Transverse colon (tissue), 4 donors: ENCODE measurements at regions not wholly inside any gene's neighbourhood (a gene's known extent, or its start where the extent isn't known, plus 50 kb on each side); places are given as distances from the start of the nearest gene placed in this dataset.

Source experiments
- DNase-seq: peaks from one replicate; pipeline ENCODE4 v3.0.0-alpha.2; 2019
- H3K27ac ChIP-seq, 4 donors: fragments of 200-600 bp; sonication (generic); 2 replicates each; pipeline ENCODE4 v1.5.1; 2016 to 2018; ENCODE audit warnings: inconsistent platforms in 4 of 4
- H3K27me3 ChIP-seq: fragments of 200-600 bp; sonication (generic); 2 replicates; pipeline ENCODE4 v1.5.1; 2017; ENCODE audit warnings: inconsistent platforms
- H3K36me3 ChIP-seq, 4 donors: fragments of 200-600 bp; sonication (generic); 2 replicates each; pipeline ENCODE4 v1.5.1; 2017 to 2019; ENCODE audit warnings: inconsistent platforms in 4 of 4
- H3K4me1 ChIP-seq, 4 donors: fragments of 200-600 bp; sonication (generic); 2 replicates each; pipeline ENCODE4 v1.5.1; 2017 to 2020; ENCODE audit warnings: inconsistent platforms in 4 of 4
- H3K4me3 ChIP-seq, 4 donors: fragments of 200-600 bp; sonication (generic); 1 replicate in 1 of 4; 2 replicates in 3 of 4; pipeline versions ENCODE4 v1.5.1 to v1.6.1; 2017 to 2019; ENCODE audit warnings: inconsistent platforms in 4 of 4
- H3K9me3 ChIP-seq, 2 donors: fragments of 200-600 bp; sonication (generic); 2 replicates each; pipeline ENCODE4 v1.5.1; 2017 to 2019; ENCODE audit warnings: inconsistent platforms in 2 of 2
- CTCF ChIP-seq, 5 experiments: fragments of 200-600 bp in 3 of 5; fragments of 450-650 bp in 2 of 5; sonication (generic) in 3 of 5; IDR thresholded peaks; 1 replicate in 2 of 5; 2 replicates in 3 of 5; pipeline ENCODE4 v1.5.1; 2016 to 2017; ENCODE audit warnings: antibody characterized with exemption in 5 of 5, inconsistent platforms in 3 of 5, mild to moderate bottlenecking in 2 of 5, moderate library complexity in 1 of 5
- EP300 ChIP-seq: sonication (generic); formaldehyde crosslinking; IDR thresholded peaks from one replicate; pipeline ENCODE4 v1.6.1; 2017; ENCODE audit warnings: antibody characterized with exemption, low read depth
- POLR2A ChIP-seq: fragments of 450-650 bp; IDR thresholded peaks from one replicate; pipeline ENCODE4 v1.6.1; 2016; ENCODE audit warnings: antibody characterized with exemption, mild to moderate bottlenecking, moderate library complexity
- POLR2AphosphoS5 ChIP-seq, 3 donors: sonication (generic); formaldehyde crosslinking; IDR thresholded peaks; one replicate each; pipeline ENCODE4 v1.6.1; 2016; ENCODE audit warnings: antibody characterized with exemption in 3 of 3
- WGBS, 2 donors: methylation state at CpG; one replicate each; pipeline ENCODE4 v1.1.5; 2018; ENCODE audit warnings: low coverage in 1 of 2; 5-methylcytosine and 5-hydroxymethylcytosine counted together
- in situ Hi-C, 4 donors: fragments of 200-750 bp; cut with MboI; loops; one replicate each; pipeline versions ENCODE4 v1.15.0 to v1.15.1; 2017; ENCODE audit warnings: low sequenced_read_pairs in 3 of 4, low pct_ligation_motif_present in 1 of 4, low pct_unique_long_range_greater_than_20kb in 1 of 4
- intact Hi-C: fragments of 100-400 bp; cut with DNase I; formaldehyde crosslinking; loops from one replicate; pipeline ENCODE4 v1.15.1; 2023; ENCODE audit warnings: low total_unique reads

- H3K4me1 ChIP-seq = peaks cover 14 to 38% (median 17%) of the 10 kb centered on the region in 4 donors
Measured at GRCh38 chr2:47226923-47227220, 50.6 kb upstream of the CALM2 start.

GRCh38 chr2:47226132-47226922 lies 50.0 kb upstream of the CALM2 start:
- no peaks in the 10 kb centered on the region for H3K9me3 ChIP-seq
- no peak for TF ChIP-seq POLR2AphosphoS5 (IDR thresholded peaks at IDR 0.05)
- H3K27ac ChIP-seq = peak overlapping the region; percentile 14 to 49 (median 44)
- intact Hi-C loops = no loop called here
- no peak for DNase-seq
- no peak overlapping the region for H3K4me3 ChIP-seq
- H3K4me1 ChIP-seq = peaks cover 14 to 38% (median 17%) of the 10 kb centered on the region in 4 donors
- WGBS, 2 donors = 40 to 65% methylated on average over 2 to 4 of the region's 4 CpGs
- no peaks in the 10 kb centered on the region for H3K27me3 ChIP-seq
- H3K36me3 ChIP-seq = no peaks in the 10 kb centered on the region
- in situ Hi-C loops = no loop called here

More at GRCh38 chr2:47226923-47227220, 50.6 kb upstream of the CALM2 start:
- DNase-seq = no peak
- H3K27ac ChIP-seq = no peak overlapping the region
- no peaks in the 10 kb centered on the region for H3K27me3 ChIP-seq
- TF ChIP-seq POLR2AphosphoS5 (IDR thresholded peaks at IDR 0.05) (no peak), CTCF (IDR thresholded peaks at IDR 0.05) (no peak), EP300 (no peak), POLR2A (no peak)
- in situ Hi-C loops = no loop called here
- intact Hi-C loops = no loop called here
- 49 to 53% methylated on average over 6 of the region's 6 CpGs for WGBS, 2 donors
- no peaks in the 10 kb centered on the region for H3K9me3 ChIP-seq
- H3K4me3 ChIP-seq = no peak overlapping the region
- no peaks in the 10 kb centered on the region for H3K36me3 ChIP-seq
